Sigmoid colon (tissue), 6 donors: ENCODE measurements at regions not wholly inside any gene's neighbourhood (a gene's known extent, or its start where the extent isn't known, plus 50 kb on each side); places are given as distances from the start of the nearest gene placed in this dataset.
"Not testable (repeated sequence)": the region's sequence is repeated elsewhere in the genome, so short reads cannot be mapped to it uniquely, and the experiment has no call there.

Experiments
- DNase-seq: peaks from one replicate; pipeline ENCODE4 v3.0.0-alpha.2; 2019
- H3K27ac ChIP-seq, 4 donors: fragments of 200-600 bp; sonication (generic); one replicate each; pipeline ENCODE4 v1.5.1; 2016 to 2019; ENCODE audit warnings: mild to moderate bottlenecking in 1 of 4
- H3K27me3 ChIP-seq, 3 donors: fragments of 200-600 bp; sonication (generic); one replicate each; pipeline ENCODE4 v1.5.1; 2019; ENCODE audit warnings: mild to moderate bottlenecking in 1 of 3
- H3K36me3 ChIP-seq, 4 donors: fragments of 200-600 bp; sonication (generic); one replicate each; pipeline ENCODE4 v1.5.1; 2016 to 2019
- H3K4me1 ChIP-seq, 4 donors: fragments of 200-600 bp; sonication (generic); one replicate each; pipeline ENCODE4 v1.5.1; 2017 to 2019
- H3K4me3 ChIP-seq, 4 donors: fragments of 200-600 bp; sonication (generic); one replicate each; pipeline ENCODE4 v1.5.1; 2017 to 2019; ENCODE audit warnings: mild to moderate bottlenecking in 2 of 4, moderate library complexity in 1 of 4
- H3K9me3 ChIP-seq, 4 donors: fragments of 200-600 bp in 3 of 4; sonication (generic) in 3 of 4; one replicate each; pipeline versions ENCODE4 v1.5.1 to v1.6.1; 2013 to 2019
- CTCF ChIP-seq, 4 experiments: fragments of 450-650 bp in 3 of 4; fragments of 200-600 bp in 1 of 4; IDR thresholded peaks; one replicate each; pipeline ENCODE4 v1.5.1; 2016 to 2019; ENCODE audit warnings: antibody characterized with exemption in 4 of 4, mild to moderate bottlenecking in 3 of 4, moderate library complexity in 2 of 4
- EP300 ChIP-seq, 4 donors: sonication (generic); formaldehyde crosslinking; IDR thresholded peaks; one replicate each; pipeline ENCODE4 v1.6.1; 2017; ENCODE audit warnings: antibody characterized with exemption in 4 of 4
- POLR2A ChIP-seq, 2 donors: fragments of 450-650 bp; IDR thresholded peaks; one replicate each; pipeline ENCODE4 v1.6.1; 2016; ENCODE audit warnings: antibody characterized with exemption in 2 of 2, mild to moderate bottlenecking in 2 of 2, moderate library complexity in 2 of 2
- POLR2AphosphoS5 ChIP-seq, 4 donors: sonication (generic); formaldehyde crosslinking; IDR thresholded peaks; one replicate each; pipeline ENCODE4 v1.6.1; 2017; ENCODE audit warnings: antibody characterized with exemption in 4 of 4
- WGBS, 2 donors: extraction: QIAGEN DNeasy Blood & Tissue Kit; methylation state at CpG; one replicate each; pipeline ENCODE4 v1.1.7; 2013; 5-methylcytosine and 5-hydroxymethylcytosine counted together
- intact Hi-C: fragments of 100-400 bp; cut with DNase I; formaldehyde crosslinking; loops from one replicate; pipeline ENCODE4 v1.15.1; 2023
- donor health status: healthy with polysubstance abuse.
- donor health status: healthy.

DNA sequence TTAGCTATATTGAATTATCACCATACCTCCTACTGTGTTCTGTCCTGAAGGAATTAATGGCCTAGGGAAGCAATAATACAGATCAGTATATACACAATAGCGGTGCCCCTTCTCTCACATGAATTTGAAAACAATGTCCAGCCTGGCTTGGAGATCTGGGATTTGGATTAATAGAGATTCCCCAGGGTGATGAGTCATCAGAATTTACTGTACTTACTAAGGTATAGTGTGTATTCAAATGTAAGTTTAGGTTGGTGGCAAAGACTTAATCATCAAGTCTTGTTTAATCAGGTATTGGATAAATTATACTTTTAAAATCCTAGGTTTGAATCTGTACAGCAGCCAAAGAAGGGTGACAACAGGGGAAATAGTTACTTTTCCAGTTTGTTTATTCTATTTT lies 121.5 kb downstream of the FEM1C start:
- intact Hi-C loops: loop anchor here (1.0 to 5.0 kb wide), 2 partner anchors 46 to 119 kb away; partner anchors contain the start of gene FEM1C
- WGBS, 2 donors: 83 to 84% methylated on average over 1 of the region's 1 CpG
- TF ChIP-seq POLR2AphosphoS5 (IDR thresholded peaks at IDR 0.05): no peak
- no peak for TF ChIP-seq EP300 (IDR thresholded peaks at IDR 0.05)
- TF ChIP-seq CTCF (IDR thresholded peaks at IDR 0.05): no peak
- TF ChIP-seq POLR2A (IDR thresholded peaks at IDR 0.05): no peak
- Histone ChIP-seq H3K4me1 (peaks cover 0 to 51% (median 41%) of the 10 kb centered on the region in 4 donors), H3K36me3 (no peaks in the 10 kb centered on the region), H3K27ac (peak overlapping the region; percentile 48 to 82 (median 74)), H3K27me3 (no peaks in the 10 kb centered on the region), H3K4me3 (no peak overlapping the region), H3K9me3 (no peaks in the 10 kb centered on the region)
- no peak for DNase-seq

GRCh38 chr5:115420812-115421211 lies 123.8 kb downstream of the FEM1C start:
- WGBS, 2 donors: no CpG with 5 or more reads among the region's 3 CpGs
- intact Hi-C loops: loop anchor here (5.0 kb wide), 1 partner anchor 121 kb away; the partner anchor contains the start of gene FEM1C
- H3K36me3 ChIP-seq, DNase-seq, H3K27ac ChIP-seq, H3K4me3 ChIP-seq, H3K27me3 ChIP-seq, H3K9me3 ChIP-seq: not testable (repeated sequence)
- peaks cover 0 to 44% (median 33%) of the 10 kb centered on the region in 4 donors for H3K4me1 ChIP-seq

DNA sequence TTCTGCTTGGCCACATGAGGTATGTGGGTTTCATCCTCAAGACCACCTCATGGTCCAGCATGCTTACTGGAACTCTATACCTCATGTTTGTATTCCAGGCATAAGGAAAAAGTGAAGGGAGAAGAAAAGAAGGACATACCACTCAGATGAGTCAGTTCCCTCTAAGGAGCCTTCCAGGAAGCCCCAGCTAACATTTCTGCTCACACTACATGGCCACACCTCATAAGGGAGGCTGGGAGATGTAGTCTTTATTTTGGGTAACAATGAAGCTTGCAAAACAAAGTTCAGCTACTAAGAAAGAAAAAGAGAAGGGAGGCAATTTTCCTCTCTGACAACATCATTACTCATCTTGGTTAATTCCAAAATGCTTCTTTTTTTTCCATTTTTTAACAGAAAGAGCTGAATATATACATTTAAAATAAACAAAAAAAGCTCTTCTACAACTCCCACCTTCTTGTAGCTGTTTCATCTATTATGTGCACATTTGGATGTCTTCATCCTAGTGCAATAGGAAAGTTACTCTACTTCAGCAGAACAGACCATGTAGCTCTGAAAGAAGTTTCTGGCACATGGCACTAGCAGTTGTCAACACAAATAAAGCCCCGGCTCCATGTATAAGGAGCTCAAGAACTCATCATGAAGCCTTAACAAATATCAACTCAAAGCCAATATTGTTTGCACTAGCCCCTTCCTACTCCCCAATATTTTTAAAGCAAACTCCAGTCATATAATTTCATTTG lies 123.6 kb upstream of the CCDC112 start:
- Histone ChIP-seq H3K36me3 (no peaks in the 10 kb centered on the region), H3K27me3 (no peaks in the 10 kb centered on the region), H3K9me3 (no peaks in the 10 kb centered on the region), H3K4me1 (peaks cover 0 to 36% (median 29%) of the 10 kb centered on the region in 4 donors), H3K27ac (peak overlapping the region in 1 of 4 donors; percentile 23), H3K4me3 (no peak overlapping the region)
- intact Hi-C loops: loop anchor here (5.0 kb wide), 1 partner anchor 122 kb away; the partner anchor contains the start of gene FEM1C
- 81 to 87% methylated on average over 1 of the region's 1 CpG for WGBS, 2 donors
- TF ChIP-seq POLR2A (IDR thresholded peaks at IDR 0.05) (no peak), EP300 (IDR thresholded peaks at IDR 0.05) (peak in 1 of 4 donors; percentile 13), POLR2AphosphoS5 (IDR thresholded peaks at IDR 0.05) (peak in 1 of 4 donors; percentile 55), CTCF (IDR thresholded peaks at IDR 0.05) (no peak)
- no peak for DNase-seq

- H3K36me3 ChIP-seq: no peaks in the 10 kb centered on the region
- H3K4me1 ChIP-seq: peaks cover 0 to 36% (median 24%) of the 10 kb centered on the region in 4 donors
- no peak overlapping the region for H3K4me3 ChIP-seq
- H3K27me3 ChIP-seq: no peaks in the 10 kb centered on the region
- H3K9me3 ChIP-seq: no peaks in the 10 kb centered on the region
- no peak for DNase-seq
- 18 to 60% methylated on average over 5 of the region's 5 CpGs for WGBS, 2 donors
- no peak overlapping the region for H3K27ac ChIP-seq
- no peak for TF ChIP-seq POLR2AphosphoS5 (IDR thresholded peaks at IDR 0.05)
- no peak for TF ChIP-seq EP300 (IDR thresholded peaks at IDR 0.05)
- no peak for TF ChIP-seq CTCF (IDR thresholded peaks at IDR 0.05)
- no peak for TF ChIP-seq POLR2A (IDR thresholded peaks at IDR 0.05)
- intact Hi-C loops: no loop called here
Measured at GRCh38 chr5:115418788-115419187, 122.3 kb upstream of the CCDC112 start.

- intact Hi-C loops: no loop called here
- WGBS, 2 donors: 84 to 93% methylated on average over 3 of the region's 3 CpGs
- peaks cover 0 to 20% (median 9%) of the 10 kb centered on the region in 4 donors for H3K4me1 ChIP-seq
Measured at GRCh38 chr5:115417076-115417475, 120.6 kb upstream of the CCDC112 start.

More at GRCh38 chr5:115417076-115417475, 120.6 kb upstream of the CCDC112 start:
- H3K9me3 ChIP-seq: no peaks in the 10 kb centered on the region
- no peak for DNase-seq
- TF ChIP-seq CTCF (IDR thresholded peaks at IDR 0.05) (no peak), POLR2A (IDR thresholded peaks at IDR 0.05) (no peak), POLR2AphosphoS5 (IDR thresholded peaks at IDR 0.05) (no peak), EP300 (IDR thresholded peaks at IDR 0.05) (no peak)
- no peaks in the 10 kb centered on the region for H3K27me3 ChIP-seq
- H3K27ac ChIP-seq: no peak overlapping the region
- H3K4me3 ChIP-seq: no peak overlapping the region
- H3K36me3 ChIP-seq: no peaks in the 10 kb centered on the region
